Choroid plexus epithelial cell (primary cell): ENCODE measurements at regions not wholly inside any gene's neighbourhood (a gene's known extent, or its start where the extent isn't known, plus 50 kb on each side); places are given as distances from the start of the nearest gene placed in this dataset.

ENCODE experiments used
- DNase-seq: peaks from one replicate; pipeline ENCODE4 v3.0.0-alpha.2; 2010; ENCODE audit warnings: low read depth
- H3K4me3 ChIP-seq: 2 replicates; pipeline ENCODE4 v1.5.1; 2011; ENCODE audit warnings: low read depth, mild to moderate bottlenecking, control low read depth, low read length, moderate library complexity
- CTCF ChIP-seq: conservative IDR thresholded peaks from 2 replicates; pipeline ENCODE4 v1.5.1; 2011; ENCODE audit warnings: low read depth, mild to moderate bottlenecking, control low read depth, inconsistent platforms, low read length, moderate library complexity

GRCh38 chr2:236774171-236774570 is 204.5 kb downstream of the ACKR3 start:
- H3K4me3 ChIP-seq, result no peak overlapping the region
- no peak for TF ChIP-seq CTCF
- DNase-seq, result no peak

GRCh38 chr2:236775511-236775910 is 205.9 kb downstream of the ACKR3 start:
- no peak for DNase-seq
- no peak for TF ChIP-seq CTCF
- H3K4me3 ChIP-seq, result no peak overlapping the region

- no peak for DNase-seq
- no peak for TF ChIP-seq CTCF
- H3K4me3 ChIP-seq, result no peak overlapping the region
Measured at GRCh38 chr2:236776206-236776605, 206.6 kb downstream of the ACKR3 start.

GRCh38 chr2:236776695-236777251 is 207.1 kb downstream of the ACKR3 start:
- DNase-seq, result peak; percentile 74
- H3K4me3 ChIP-seq, result no peak overlapping the region

GRCh38 chr2:236777408-236777807 is 207.8 kb downstream of the ACKR3 start:
- no peak overlapping the region for H3K4me3 ChIP-seq
- peak; percentile 10 for DNase-seq
- no peak for TF ChIP-seq CTCF

More at GRCh38 chr2:236776695-236777251, 207.1 kb downstream of the ACKR3 start:
- no peak for TF ChIP-seq CTCF

GRCh38 chr2:236781933-236782816 is 212.6 kb downstream of the ACKR3 start:
- no peak for TF ChIP-seq CTCF
- DNase-seq, result peak; percentile 12

More at GRCh38 chr2:236781933-236782816, 212.6 kb downstream of the ACKR3 start:
- no peak overlapping the region for H3K4me3 ChIP-seq
